Lung (tissue), 11 donors: ENCODE measurements at regions not wholly inside any gene's neighbourhood (a gene's known extent, or its start where the extent isn't known, plus 50 kb on each side); places are given as distances from the start of the nearest gene placed in this dataset.

Experiments used
- ATAC-seq: fragments of 200-7000 bp; cut with Tn5 transposase; one replicate; pipeline ENCODE4 v1.9.1; 2020; ENCODE audit warnings: moderate number of reproducible peaks; ENCODE audit not compliant: insufficient read depth, low FRiP score
- DNase-seq, 3 donors: peaks; one replicate each; pipeline ENCODE4 v3.0.0-alpha.2; 2013 to 2017
- H3K27ac ChIP-seq, 2 donors: one replicate each; pipeline ENCODE4 v1.5.1; 2013; ENCODE audit warnings: mild to moderate bottlenecking in 2 of 2, moderate library complexity in 2 of 2, control low read depth in 1 of 2, inconsistent platforms in 1 of 2, low read depth in 1 of 2, low read length in 1 of 2
- H3K27me3 ChIP-seq, 3 donors: one replicate each; pipeline ENCODE4 v1.5.1; 2013; ENCODE audit warnings: low read length in 2 of 3; ENCODE audit not compliant: control insufficient read depth in 3 of 3, insufficient read depth in 3 of 3
- H3K36me3 ChIP-seq, 4 donors: one replicate each; pipeline ENCODE4 v1.5.1; 2013; ENCODE audit warnings: low read length in 4 of 4, mild to moderate bottlenecking in 1 of 4, moderate library complexity in 1 of 4; ENCODE audit not compliant: control insufficient read depth in 4 of 4, insufficient read depth in 4 of 4
- H3K4me1 ChIP-seq, 5 donors: one replicate each; pipeline ENCODE4 v1.5.1; 2013; ENCODE audit warnings: low read length in 5 of 5, mild to moderate bottlenecking in 2 of 5, moderate library complexity in 1 of 5; ENCODE audit not compliant: control insufficient read depth in 5 of 5, insufficient read depth in 5 of 5
- H3K4me3 ChIP-seq: one replicate; pipeline ENCODE4 v1.5.1; 2013; ENCODE audit warnings: mild to moderate bottlenecking, control low read depth, moderate library complexity
- H3K9ac ChIP-seq, 2 donors: one replicate each; pipeline ENCODE4 v1.5.1; 2013; ENCODE audit warnings: low read length in 2 of 2, control low read depth in 1 of 2; ENCODE audit not compliant: insufficient read depth in 1 of 2
- H3K9me3 ChIP-seq, 4 donors: one replicate each; pipeline ENCODE4 v1.5.1; 2013; ENCODE audit warnings: low read length in 3 of 4, mild to moderate bottlenecking in 1 of 4, moderate library complexity in 1 of 4; ENCODE audit not compliant: control insufficient read depth in 4 of 4, insufficient read depth in 3 of 4
- WGBS, 2 donors: extraction: QIAGEN DNeasy Blood & Tissue Kit; methylation state at CpG; one replicate each; pipeline ENCODE4 v1.1.7; 2013; 5-methylcytosine and 5-hydroxymethylcytosine counted together
- TF ChIP-seq, protein P1 (sequence below): IDR thresholded peaks from 2 replicates; pipeline ENCODE4 v1.5.1; 2012; ENCODE audit warnings: mild to moderate bottlenecking; ENCODE audit errors: control extremely low read depth, extremely low read depth
- donor health status: control.
- donor health status: control.
- donor health status: Bipolar disorder and iron deficiency.
- donor health status: healthy.
- donor health status: DM: yes; HTN: yes; CAD: no.

- no peak for DNase-seq
- Histone ChIP-seq H3K4me1 (no peaks in the 10 kb centered on the region), H3K9ac (no peak overlapping the region), H3K36me3 (no peaks in the 10 kb centered on the region), H3K9me3 (peaks cover 0 to 4% (median 0%) of the 10 kb centered on the region in 4 donors), H3K27ac (no peak overlapping the region), H3K4me3 (no peak overlapping the region), H3K27me3 (no peaks in the 10 kb centered on the region)
- no peak for ATAC-seq
- WGBS, 2 donors, result 74 to 83% methylated on average over 4 of the region's 4 CpGs
- TF ChIP-seq, protein P1, sequence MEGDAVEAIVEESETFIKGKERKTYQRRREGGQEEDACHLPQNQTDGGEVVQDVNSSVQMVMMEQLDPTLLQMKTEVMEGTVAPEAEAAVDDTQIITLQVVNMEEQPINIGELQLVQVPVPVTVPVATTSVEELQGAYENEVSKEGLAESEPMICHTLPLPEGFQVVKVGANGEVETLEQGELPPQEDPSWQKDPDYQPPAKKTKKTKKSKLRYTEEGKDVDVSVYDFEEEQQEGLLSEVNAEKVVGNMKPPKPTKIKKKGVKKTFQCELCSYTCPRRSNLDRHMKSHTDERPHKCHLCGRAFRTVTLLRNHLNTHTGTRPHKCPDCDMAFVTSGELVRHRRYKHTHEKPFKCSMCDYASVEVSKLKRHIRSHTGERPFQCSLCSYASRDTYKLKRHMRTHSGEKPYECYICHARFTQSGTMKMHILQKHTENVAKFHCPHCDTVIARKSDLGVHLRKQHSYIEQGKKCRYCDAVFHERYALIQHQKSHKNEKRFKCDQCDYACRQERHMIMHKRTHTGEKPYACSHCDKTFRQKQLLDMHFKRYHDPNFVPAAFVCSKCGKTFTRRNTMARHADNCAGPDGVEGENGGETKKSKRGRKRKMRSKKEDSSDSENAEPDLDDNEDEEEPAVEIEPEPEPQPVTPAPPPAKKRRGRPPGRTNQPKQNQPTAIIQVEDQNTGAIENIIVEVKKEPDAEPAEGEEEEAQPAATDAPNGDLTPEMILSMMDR, result no peak
Measured at GRCh38 chr20:22940350-22940749, 94.8 kb upstream of the SSTR4 start.

DNA sequence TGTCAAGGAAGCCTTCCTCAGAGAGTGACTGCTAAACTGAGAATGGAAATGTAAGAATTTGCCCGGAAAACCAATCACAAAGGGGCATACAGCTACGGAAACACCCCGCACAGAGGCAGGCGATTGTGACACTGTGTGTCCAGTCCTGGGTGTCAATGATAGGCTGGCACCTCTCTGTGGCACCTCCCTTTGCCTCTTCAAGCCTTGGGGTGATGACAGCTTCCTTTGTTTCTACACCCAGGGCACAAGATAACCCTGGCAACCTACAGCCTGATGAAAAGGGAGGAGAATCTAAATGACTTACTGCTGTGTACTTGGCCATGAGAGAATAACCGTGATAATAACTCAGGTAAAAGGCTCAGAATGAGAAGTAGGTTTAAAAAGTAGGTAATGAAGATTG is 93.6 kb upstream of the SSTR4 start:
- H3K4me1 ChIP-seq, result no peaks in the 10 kb centered on the region
- WGBS, 2 donors, result 61 to 69% methylated on average over 5 of the region's 5 CpGs
- peaks cover 0 to 2% (median 0%) of the 10 kb centered on the region in 3 donors for H3K27me3 ChIP-seq
- TF ChIP-seq, protein P1, result no peak
- no peak overlapping the region for H3K9ac ChIP-seq
- H3K9me3 ChIP-seq, result peaks cover 0 to 4% (median 0%) of the 10 kb centered on the region in 4 donors
- H3K36me3 ChIP-seq, result no peaks in the 10 kb centered on the region
- no peak overlapping the region for H3K27ac ChIP-seq
- DNase-seq (no peak), ATAC-seq (no peak)
- H3K4me3 ChIP-seq, result no peak overlapping the region

DNA sequence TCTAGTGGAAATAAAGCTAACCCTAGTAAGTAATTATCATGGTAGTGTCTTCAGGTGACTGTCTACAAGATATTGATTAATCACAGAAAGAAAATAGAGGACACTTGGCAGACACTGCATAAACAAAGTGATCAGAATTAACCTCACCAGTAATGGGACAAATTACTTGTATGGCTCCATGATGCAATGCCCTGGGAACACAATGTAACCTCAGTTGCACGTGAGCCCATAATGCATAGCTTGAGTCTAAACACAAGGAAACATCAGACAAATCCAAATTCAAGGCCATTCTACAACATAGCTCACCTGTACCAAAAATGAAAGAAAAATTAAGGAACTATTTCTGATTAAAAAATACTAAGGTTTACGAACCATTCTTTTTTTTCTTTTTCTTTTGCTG is 92.4 kb upstream of the SSTR4 start:
- 88 to 89% methylated on average over 2 of the region's 2 CpGs for WGBS, 2 donors
- Histone ChIP-seq H3K9me3 (peaks cover 0 to 4% (median 0%) of the 10 kb centered on the region in 4 donors), H3K36me3 (no peaks in the 10 kb centered on the region), H3K27ac (no peak overlapping the region), H3K27me3 (peaks cover 0 to 2% (median 0%) of the 10 kb centered on the region in 3 donors), H3K4me1 (no peaks in the 10 kb centered on the region), H3K9ac (no peak overlapping the region), H3K4me3 (no peak overlapping the region)
- no peak for DNase-seq
- TF ChIP-seq, protein P1, result no peak
- ATAC-seq, result no peak

DNA sequence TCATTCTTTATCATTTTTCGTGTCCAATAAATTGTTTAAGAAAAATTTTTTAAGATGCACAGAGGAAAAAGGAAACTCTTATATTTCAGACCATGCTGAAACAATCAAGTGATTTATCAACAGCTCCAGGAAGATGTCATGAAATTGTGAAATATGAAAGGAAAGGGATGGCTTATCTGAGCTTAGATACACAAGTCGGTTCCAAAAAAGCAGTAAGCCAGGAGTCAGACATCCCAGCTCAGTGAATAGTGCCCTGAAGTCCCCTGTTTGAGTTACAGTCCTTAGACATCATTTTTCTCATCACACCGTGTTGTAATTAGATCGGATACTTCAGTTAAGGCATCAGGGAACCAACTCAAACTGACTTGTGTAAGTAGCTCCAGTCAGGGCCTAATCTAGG is 91.0 kb upstream of the SSTR4 start:
- Histone ChIP-seq H3K27me3 (peaks cover 0 to 2% (median 0%) of the 10 kb centered on the region in 3 donors), H3K9me3 (peaks cover 0 to 1% (median 0%) of the 10 kb centered on the region in 4 donors), H3K36me3 (no peaks in the 10 kb centered on the region), H3K4me1 (no peaks in the 10 kb centered on the region), H3K27ac (no peak overlapping the region), H3K9ac (no peak overlapping the region), H3K4me3 (no peak overlapping the region)
- TF ChIP-seq, protein P1, result no peak
- WGBS, 2 donors, result 39% methylated on average over 4 of the region's 4 CpGs
- no peak for DNase-seq
- ATAC-seq, result no peak
